ENCODE measurements at regions not wholly inside any gene's neighbourhood (a gene's known extent, or its start where the extent isn't known, plus 50 kb on each side); places are given as distances from the start of the nearest gene placed in this dataset.
"Not testable (repeated sequence)": the region's sequence is repeated elsewhere in the genome, so short reads cannot be mapped to it uniquely, and the experiment has no call there.

GRCh38 chr1:102118150-102118549 lies 121.4 kb upstream of the OLFM3 start:
- H3K4me1 ChIP-seq (ENCODE audit: insufficient read depth) = no peaks in the 10 kb centered on the region
- 53% methylated on average over 3 of the region's 3 CpGs for WGBS
- H3K36me3 ChIP-seq (ENCODE audit: insufficient read depth) = no peaks in the 10 kb centered on the region
- no peak for DNase-seq (ENCODE audit: extremely low spot score)
- no peak overlapping the region for H3K27ac ChIP-seq (ENCODE audit: low read depth)
- no peak overlapping the region for H3K4me3 ChIP-seq (ENCODE audit: low read depth, low read length)

- Histone ChIP-seq H3K4me3 (ENCODE audit: low read depth, low read length) (no peak overlapping the region), H3K27ac (ENCODE audit: low read depth) (no peak overlapping the region), H3K36me3 (ENCODE audit: insufficient read depth) (no peaks in the 10 kb centered on the region), H3K4me1 (ENCODE audit: insufficient read depth) (no peaks in the 10 kb centered on the region)
- WGBS = 81% methylated on average over 3 of the region's 3 CpGs
- no peak for DNase-seq (ENCODE audit: extremely low spot score)
Observed at GRCh38 chr1:102110586-102110985, 113.9 kb upstream of the OLFM3 start.

DNA sequence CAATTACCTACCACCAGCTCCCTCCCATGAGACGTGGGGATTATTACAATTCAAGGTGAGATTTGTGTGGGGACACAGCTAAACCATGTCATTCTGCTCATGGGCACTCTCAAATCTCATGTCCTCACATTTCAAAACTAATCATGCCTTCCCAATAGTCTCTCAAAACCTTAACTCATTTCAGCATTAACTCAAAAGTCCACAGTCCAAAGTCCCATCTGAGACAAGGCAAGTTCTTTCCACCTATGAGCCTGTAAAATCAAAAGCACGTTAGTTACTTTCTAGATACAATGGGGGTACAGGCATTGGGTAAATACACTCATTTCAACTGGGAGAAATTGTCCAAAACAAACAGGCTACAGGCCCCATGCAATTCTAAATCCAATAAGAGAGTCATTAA lies 112.8 kb upstream of the OLFM3 start:
- H3K27ac ChIP-seq (ENCODE audit: low read depth); H3K4me3 ChIP-seq (ENCODE audit: low read depth, low read length); H3K36me3 ChIP-seq (ENCODE audit: insufficient read depth); H3K4me1 ChIP-seq (ENCODE audit: insufficient read depth); DNase-seq (ENCODE audit: extremely low spot score): not testable (repeated sequence)
- 83% methylated on average over 2 of the region's 2 CpGs for WGBS

DNA sequence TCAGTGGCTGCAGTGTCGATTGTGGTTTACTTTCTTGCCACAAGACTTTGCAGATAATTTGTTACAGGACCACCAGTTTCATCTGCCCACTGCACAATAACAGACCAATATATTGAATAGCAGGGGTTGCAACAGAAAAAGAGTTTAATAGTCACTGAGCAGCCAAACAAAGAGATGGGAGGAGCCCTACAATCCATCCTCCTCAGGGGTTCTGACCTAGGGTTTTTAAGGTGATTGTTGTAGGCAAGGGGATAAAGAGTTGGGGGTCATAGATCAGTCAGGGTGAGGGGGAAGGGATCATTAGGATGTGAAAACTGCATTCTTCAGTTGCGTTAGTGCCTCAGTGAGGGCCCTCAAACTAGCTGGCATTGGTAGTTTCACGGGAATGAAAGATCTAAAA lies 110.7 kb upstream of the OLFM3 start:
- 70% methylated on average over 3 of the region's 3 CpGs for WGBS
- no peak overlapping the region for H3K27ac ChIP-seq (ENCODE audit: low read depth)
- H3K4me3 ChIP-seq (ENCODE audit: low read depth, low read length) = no peak overlapping the region
- no peaks in the 10 kb centered on the region for H3K36me3 ChIP-seq (ENCODE audit: insufficient read depth)
- H3K4me1 ChIP-seq (ENCODE audit: insufficient read depth) = no peaks in the 10 kb centered on the region
- DNase-seq (ENCODE audit: extremely low spot score) = no peak

GRCh38 chr1:102105931-102106550 lies 109.3 kb upstream of the OLFM3 start:
- Histone ChIP-seq H3K4me3 (ENCODE audit: low read depth, low read length) (no peak overlapping the region), H3K4me1 (ENCODE audit: insufficient read depth) (no peaks in the 10 kb centered on the region), H3K36me3 (ENCODE audit: insufficient read depth) (no peaks in the 10 kb centered on the region), H3K27ac (ENCODE audit: low read depth) (no peak overlapping the region)
- DNase-seq (ENCODE audit: extremely low spot score) = no peak
- WGBS = 49% methylated on average over 3 of the region's 3 CpGs

DNA sequence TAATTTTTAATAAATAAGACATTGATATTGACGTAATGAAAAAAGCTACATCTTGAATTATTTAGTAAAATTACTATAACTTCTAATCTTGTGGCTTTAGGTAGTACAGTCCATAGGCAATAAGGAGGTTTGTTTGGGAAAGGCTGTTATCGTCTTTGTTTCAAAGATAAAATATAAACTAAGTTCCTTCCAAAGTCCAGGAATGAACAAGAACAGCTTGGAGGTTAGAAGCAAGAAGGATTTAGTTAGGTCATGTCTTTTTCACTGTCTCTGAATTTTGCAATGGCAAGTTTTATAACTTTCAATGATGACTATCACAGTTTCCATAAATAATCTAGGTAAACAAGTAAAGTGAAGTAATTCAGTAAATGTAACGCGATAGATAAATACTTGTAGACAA lies 106.9 kb upstream of the OLFM3 start:
- no peak for DNase-seq (ENCODE audit: extremely low spot score)
- no peak overlapping the region for H3K27ac ChIP-seq (ENCODE audit: low read depth)
- H3K36me3 ChIP-seq (ENCODE audit: insufficient read depth) = no peaks in the 10 kb centered on the region
- H3K4me3 ChIP-seq (ENCODE audit: low read depth, low read length) = no peak overlapping the region
- 43% methylated on average over 4 of the region's 4 CpGs for WGBS
- H3K4me1 ChIP-seq (ENCODE audit: insufficient read depth) = no peaks in the 10 kb centered on the region

- 91% methylated on average over 3 of the region's 3 CpGs for WGBS
Observed at GRCh38 chr1:102102276-102102780, 105.6 kb upstream of the OLFM3 start.

DNA sequence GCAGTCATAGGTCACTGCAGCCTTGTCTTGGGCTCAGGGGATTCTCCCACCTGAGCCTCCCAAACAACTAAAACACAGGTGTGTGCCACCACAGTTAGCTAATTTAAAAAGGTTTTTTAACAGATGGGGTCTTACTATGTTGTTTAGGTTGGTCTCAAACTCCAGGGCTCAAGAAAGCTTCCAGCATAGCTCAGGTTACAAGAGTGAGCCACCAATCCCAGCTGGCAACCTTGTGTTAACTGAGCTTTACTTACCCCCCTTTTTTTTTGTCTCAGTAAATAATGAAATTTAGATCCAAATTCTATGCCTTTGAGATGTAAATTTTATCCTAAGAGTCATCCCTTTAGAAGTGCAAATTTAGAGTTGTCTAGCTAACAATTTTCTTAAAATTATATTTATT lies 103.9 kb upstream of the OLFM3 start:
- H3K4me3 ChIP-seq (ENCODE audit: low read depth, low read length) = no peak overlapping the region
- no peaks in the 10 kb centered on the region for H3K36me3 ChIP-seq (ENCODE audit: insufficient read depth)
- no peak overlapping the region for H3K27ac ChIP-seq (ENCODE audit: low read depth)
- H3K4me1 ChIP-seq (ENCODE audit: insufficient read depth) = no peaks in the 10 kb centered on the region
- no peak for DNase-seq (ENCODE audit: extremely low spot score)

More at GRCh38 chr1:102102276-102102780, 105.6 kb upstream of the OLFM3 start:
- no peak for DNase-seq (ENCODE audit: extremely low spot score)
- Histone ChIP-seq H3K4me1 (ENCODE audit: insufficient read depth) (no peaks in the 10 kb centered on the region), H3K4me3 (ENCODE audit: low read depth, low read length) (no peak overlapping the region), H3K27ac (ENCODE audit: low read depth) (no peak overlapping the region), H3K36me3 (ENCODE audit: insufficient read depth) (no peaks in the 10 kb centered on the region)

DNA sequence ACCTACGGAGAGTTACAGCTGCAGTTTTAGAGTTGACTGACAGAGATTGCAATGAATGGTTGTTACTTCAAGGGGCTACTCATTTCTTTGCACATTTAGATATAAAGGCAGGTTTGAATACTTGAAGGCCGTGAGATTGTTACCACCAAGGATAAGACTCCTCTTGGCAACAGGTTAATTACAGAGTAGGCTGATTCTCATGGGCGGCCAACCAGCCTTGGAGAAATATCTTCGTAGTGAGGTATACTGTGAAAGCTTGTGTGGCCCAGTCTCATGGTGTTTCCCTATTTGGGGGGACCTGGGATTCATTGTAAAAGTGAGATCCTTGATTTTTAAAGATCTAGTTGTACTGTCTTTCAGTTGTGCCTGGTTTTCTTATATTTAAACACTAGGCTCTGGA lies 103.2 kb upstream of the OLFM3 start:
- Histone ChIP-seq H3K4me3 (ENCODE audit: low read depth, low read length) (no peak overlapping the region), H3K36me3 (ENCODE audit: insufficient read depth) (no peaks in the 10 kb centered on the region), H3K4me1 (ENCODE audit: insufficient read depth) (no peaks in the 10 kb centered on the region), H3K27ac (ENCODE audit: low read depth) (no peak overlapping the region)
- 92% methylated on average over 4 of the region's 4 CpGs for WGBS
- no peak for DNase-seq (ENCODE audit: extremely low spot score)

GRCh38 chr1:102098536-102098935 lies 101.8 kb upstream of the OLFM3 start:
- Histone ChIP-seq H3K36me3 (ENCODE audit: insufficient read depth) (no peaks in the 10 kb centered on the region), H3K4me3 (ENCODE audit: low read depth, low read length) (no peak overlapping the region), H3K4me1 (ENCODE audit: insufficient read depth) (no peaks in the 10 kb centered on the region), H3K27ac (ENCODE audit: low read depth) (no peak overlapping the region)
- DNase-seq (ENCODE audit: extremely low spot score) = no peak
- WGBS = 70% methylated on average over 3 of the region's 3 CpGs

- 50% methylated on average over 4 of the region's 4 CpGs for WGBS
- no peak for DNase-seq (ENCODE audit: extremely low spot score)
- no peaks in the 10 kb centered on the region for H3K4me1 ChIP-seq (ENCODE audit: insufficient read depth)
- no peak overlapping the region for H3K4me3 ChIP-seq (ENCODE audit: low read depth, low read length)
- H3K36me3 ChIP-seq (ENCODE audit: insufficient read depth) = no peaks in the 10 kb centered on the region
- H3K27ac ChIP-seq (ENCODE audit: low read depth) = no peak overlapping the region
Observed at GRCh38 chr1:102098081-102098480, 101.4 kb upstream of the OLFM3 start.

- Histone ChIP-seq H3K4me1 (ENCODE audit: insufficient read depth) (no peaks in the 10 kb centered on the region), H3K27ac (ENCODE audit: low read depth) (no peak overlapping the region), H3K4me3 (ENCODE audit: low read depth, low read length) (no peak overlapping the region), H3K36me3 (ENCODE audit: insufficient read depth) (no peaks in the 10 kb centered on the region)
- DNase-seq (ENCODE audit: extremely low spot score) = no peak
Observed at GRCh38 chr1:102097451-102097850, 100.7 kb upstream of the OLFM3 start.

DNA sequence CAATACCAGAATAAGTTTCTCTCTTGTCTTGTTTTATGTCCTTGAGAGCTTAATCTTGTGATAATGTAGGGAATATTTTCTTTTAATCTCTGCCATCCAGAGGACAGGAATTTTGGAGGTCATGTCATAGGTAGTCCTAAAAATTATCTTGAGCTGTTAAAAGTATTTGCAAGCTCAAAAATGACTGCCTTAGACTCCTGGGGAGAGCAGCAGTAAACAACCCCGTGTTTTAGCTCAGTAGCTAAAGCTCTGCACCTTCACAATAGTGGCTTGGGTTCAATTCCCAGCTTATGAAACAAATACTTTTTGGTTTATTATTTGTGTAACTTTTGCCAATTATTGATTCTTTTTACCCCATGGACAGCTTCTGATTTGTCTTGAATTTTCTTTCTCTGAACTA lies 99.4 kb upstream of the OLFM3 start:
- Histone ChIP-seq H3K4me1 (ENCODE audit: insufficient read depth) (no peaks in the 10 kb centered on the region), H3K36me3 (ENCODE audit: insufficient read depth) (no peaks in the 10 kb centered on the region), H3K4me3 (ENCODE audit: low read depth, low read length) (no peak overlapping the region), H3K27ac (ENCODE audit: low read depth) (no peak overlapping the region)
- DNase-seq (ENCODE audit: extremely low spot score) = no peak
- 54% methylated on average over 1 of the region's 1 CpG for WGBS

DNA sequence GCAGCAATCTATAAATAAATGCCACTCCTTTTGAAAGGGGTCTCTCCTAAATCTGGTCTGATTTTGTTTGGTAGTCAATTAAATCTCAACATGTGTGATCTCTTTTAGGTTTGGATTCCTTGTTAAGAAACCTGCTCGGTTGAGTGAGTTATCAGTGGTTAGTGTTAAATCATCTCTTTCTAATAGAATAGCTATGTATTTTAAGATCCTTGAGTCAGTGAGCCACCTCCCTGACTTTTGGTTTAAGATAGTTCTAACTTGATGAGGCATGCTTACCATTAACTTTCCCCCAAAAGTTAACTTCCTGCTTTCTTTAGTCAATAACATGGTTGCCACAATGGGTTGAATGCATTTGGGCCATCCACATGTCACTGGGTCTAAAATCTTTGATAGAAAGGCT lies 93.1 kb upstream of the OLFM3 start:
- 78% methylated on average over 1 of the region's 1 CpG for WGBS
- no peak overlapping the region for H3K27ac ChIP-seq (ENCODE audit: low read depth)
- H3K4me3 ChIP-seq (ENCODE audit: low read depth, low read length) = no peak overlapping the region
- no peaks in the 10 kb centered on the region for H3K4me1 ChIP-seq (ENCODE audit: insufficient read depth)
- no peak for DNase-seq (ENCODE audit: extremely low spot score)
- H3K36me3 ChIP-seq (ENCODE audit: insufficient read depth) = no peaks in the 10 kb centered on the region

- Histone ChIP-seq H3K4me1 (ENCODE audit: insufficient read depth) (no peaks in the 10 kb centered on the region), H3K27ac (ENCODE audit: low read depth) (no peak overlapping the region), H3K36me3 (ENCODE audit: insufficient read depth) (no peaks in the 10 kb centered on the region), H3K4me3 (ENCODE audit: low read depth, low read length) (no peak overlapping the region)
- no peak for DNase-seq (ENCODE audit: extremely low spot score)
- 95% methylated on average over 1 of the region's 1 CpG for WGBS
Observed at GRCh38 chr1:102085896-102086295, 89.2 kb upstream of the OLFM3 start.

All from urinary bladder (tissue), 3 donors.